CD8-positive, alpha-beta memory T cell (primary cell): ENCODE measurements at regions not wholly inside any gene's neighbourhood (a gene's known extent, or its start where the extent isn't known, plus 50 kb on each side); places are given as distances from the start of the nearest gene placed in this dataset.
"Not testable (repeated sequence)": the region's sequence is repeated elsewhere in the genome, so short reads cannot be mapped to it uniquely, and the experiment has no call there.

Source experiments
- CTCF ChIA-PET: fragments of 350-600 bp; sonication (Branson Sonifier 250); formaldehyde crosslinking; loops from one replicate; lab custom pipeline; 2021; ENCODE audit warnings: antibody characterized with exemption; lab: Charles Lee
- POLR2A ChIA-PET: fragments of 350-600 bp; sonication (Branson Sonifier 250); formaldehyde crosslinking; loops from one replicate; lab custom pipeline; 2021; ENCODE audit warnings: antibody characterized with exemption; lab: Charles Lee
- DNase-seq, 5 donors: peaks; one replicate each; pipeline versions ENCODE4 v3.0.0 to v3.0.0-alpha.2; 2020 to 2022; ENCODE audit warnings: mixed read lengths in 1 of 5
- H3K27ac ChIP-seq: one replicate; pipeline ENCODE4 v1.7.0; 2013; ENCODE audit warnings: low read depth, mild to moderate bottlenecking, low read length, moderate library complexity
- H3K27me3 ChIP-seq: 2 replicates; pipeline ENCODE4 v1.7.0; 2013; ENCODE audit warnings: low read length, mild to moderate bottlenecking; ENCODE audit not compliant: insufficient read depth, poor library complexity, severe bottlenecking
- H3K36me3 ChIP-seq: 2 replicates; pipeline ENCODE4 v1.7.0; 2013; ENCODE audit warnings: mild to moderate bottlenecking, low read length, moderate library complexity; ENCODE audit not compliant: insufficient read depth
- H3K4me1 ChIP-seq: 2 replicates; pipeline ENCODE4 v1.7.0; 2013; ENCODE audit warnings: mild to moderate bottlenecking, low read length, moderate library complexity; ENCODE audit not compliant: insufficient read depth
- H3K4me3 ChIP-seq: 2 replicates; pipeline ENCODE4 v1.7.0; 2013; ENCODE audit warnings: mild to moderate bottlenecking, low read length
- H3K9me3 ChIP-seq: 2 replicates; pipeline ENCODE4 v1.7.0; 2013; ENCODE audit warnings: mild to moderate bottlenecking, low read length
- H3K27ac Mint-ChIP-seq, 8 donors: one replicate each; pipeline ENCODE4 v1.8.0; 2020 to 2021; ENCODE audit warnings: mixed read lengths in 8 of 8, mild to moderate bottlenecking in 6 of 8, inconsistent platforms in 3 of 8, moderate library complexity in 3 of 8
- H3K27me3 Mint-ChIP-seq, 2 donors: one replicate each; pipeline ENCODE4 v1.8.0; 2020 to 2021; ENCODE audit warnings: mixed read lengths in 2 of 2, mild to moderate bottlenecking in 1 of 2, moderate library complexity in 1 of 2
- H3K36me3 Mint-ChIP-seq, 3 donors: one replicate each; pipeline ENCODE4 v1.8.0; 2020 to 2021; ENCODE audit warnings: mixed read lengths in 3 of 3, inconsistent platforms in 1 of 3, mild to moderate bottlenecking in 1 of 3
- H3K4me1 Mint-ChIP-seq, 3 donors: one replicate each; pipeline ENCODE4 v1.8.0; 2020 to 2021; ENCODE audit warnings: mixed read lengths in 3 of 3, inconsistent platforms in 1 of 3, mild to moderate bottlenecking in 1 of 3
- H3K4me3 Mint-ChIP-seq, 7 donors: one replicate each; pipeline ENCODE4 v1.8.0; 2020 to 2021; ENCODE audit warnings: mixed read lengths in 7 of 7, mild to moderate bottlenecking in 6 of 7, moderate library complexity in 4 of 7, inconsistent platforms in 2 of 7
- H3K9me3 Mint-ChIP-seq, 5 donors: one replicate each; pipeline ENCODE4 v1.8.0; 2020 to 2022; ENCODE audit warnings: mixed read lengths in 5 of 5, mild to moderate bottlenecking in 3 of 5, moderate library complexity in 2 of 5, inconsistent platforms in 1 of 5

GRCh38 chr13:66152596-66152995 lies 1077.5 kb downstream of the PCDH9 start:
- peaks cover 0 to 2% (median 0%) of the 10 kb centered on the region in 3 donors for H3K36me3 Mint-ChIP-seq
- H3K27ac ChIP-seq = no peak overlapping the region
- H3K4me3 ChIP-seq = no peak overlapping the region
- H3K4me3 Mint-ChIP-seq = no peak overlapping the region
- H3K27me3 ChIP-seq = no peaks in the 10 kb centered on the region
- peaks cover 0 to 5% (median 0%) of the 10 kb centered on the region in 3 donors for H3K4me1 Mint-ChIP-seq
- POLR2A ChIA-PET = no interaction called here
- CTCF ChIA-PET = no interaction called here
- H3K4me1 ChIP-seq = no peaks in the 10 kb centered on the region
- no peaks in the 10 kb centered on the region for H3K36me3 ChIP-seq
- no peaks in the 10 kb centered on the region for H3K27me3 Mint-ChIP-seq
- no peaks in the 10 kb centered on the region for H3K9me3 ChIP-seq
- no peak for DNase-seq
- peaks cover 0 to 33% (median 7%) of the 10 kb centered on the region in 5 donors for H3K9me3 Mint-ChIP-seq
- no peak overlapping the region for H3K27ac Mint-ChIP-seq

GRCh38 chr13:66144357-66144756 lies 1085.8 kb downstream of the PCDH9 start:
- H3K27ac ChIP-seq, CTCF ChIA-PET, H3K27ac Mint-ChIP-seq, H3K27me3 ChIP-seq, H3K27me3 Mint-ChIP-seq, H3K9me3 ChIP-seq, H3K4me3 ChIP-seq, H3K36me3 Mint-ChIP-seq, H3K4me3 Mint-ChIP-seq, H3K36me3 ChIP-seq, DNase-seq, H3K4me1 ChIP-seq, H3K4me1 Mint-ChIP-seq, POLR2A ChIA-PET: not testable (repeated sequence)
- H3K9me3 Mint-ChIP-seq = peaks cover 0 to 14% (median 6%) of the 10 kb centered on the region in 5 donors

GRCh38 chr13:66139701-66140100 lies 1090.4 kb downstream of the PCDH9 start:
- POLR2A ChIA-PET = no interaction called here
- no peak overlapping the region for H3K27ac Mint-ChIP-seq

DNA sequence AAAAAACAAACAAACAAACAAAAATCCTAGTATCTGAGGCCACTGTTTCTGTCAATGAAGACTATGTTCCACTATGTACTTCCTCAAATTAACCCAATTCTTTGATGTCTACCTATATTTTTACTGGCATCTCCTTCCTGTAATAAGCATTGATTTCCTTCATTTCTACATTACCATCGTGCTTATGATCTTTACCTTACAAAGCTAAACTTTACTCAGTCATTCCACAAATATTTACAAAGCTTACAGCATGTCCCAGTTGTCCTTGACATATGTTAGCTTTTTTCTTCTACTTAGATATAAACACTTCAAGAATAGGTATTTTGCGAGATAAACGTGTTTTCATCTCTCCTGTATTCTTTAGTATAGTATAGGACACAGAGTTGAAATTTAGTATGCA lies 1090.9 kb downstream of the PCDH9 start:
- H3K27me3 ChIP-seq = no peaks in the 10 kb centered on the region
- no peaks in the 10 kb centered on the region for H3K4me1 ChIP-seq
- CTCF ChIA-PET = no interaction called here
- no peaks in the 10 kb centered on the region for H3K36me3 ChIP-seq
- no peak overlapping the region for H3K4me3 ChIP-seq
- no peak for DNase-seq
- Mint-ChIP-seq H3K27ac (no peak overlapping the region), H3K36me3 (no peaks in the 10 kb centered on the region), H3K4me3 (no peak overlapping the region), H3K4me1 (no peaks in the 10 kb centered on the region), H3K9me3 (peaks cover 0 to 13% (median 2%) of the 10 kb centered on the region in 5 donors), H3K27me3 (no peaks in the 10 kb centered on the region)
- H3K9me3 ChIP-seq = no peaks in the 10 kb centered on the region
- H3K27ac ChIP-seq = no peak overlapping the region
- POLR2A ChIA-PET = no interaction called here

More at GRCh38 chr13:66139701-66140100, 1090.4 kb downstream of the PCDH9 start:
- H3K9me3 ChIP-seq = no peaks in the 10 kb centered on the region
- no peaks in the 10 kb centered on the region for H3K36me3 ChIP-seq
- no peaks in the 10 kb centered on the region for H3K27me3 Mint-ChIP-seq
- CTCF ChIA-PET = no interaction called here
- no peaks in the 10 kb centered on the region for H3K4me1 Mint-ChIP-seq
- no peaks in the 10 kb centered on the region for H3K27me3 ChIP-seq
- H3K9me3 Mint-ChIP-seq = peaks cover 0 to 13% (median 2%) of the 10 kb centered on the region in 5 donors
- H3K27ac ChIP-seq = no peak overlapping the region
- no peaks in the 10 kb centered on the region for H3K4me1 ChIP-seq
- no peaks in the 10 kb centered on the region for H3K36me3 Mint-ChIP-seq
- no peak overlapping the region for H3K4me3 Mint-ChIP-seq
- DNase-seq = no peak
- H3K4me3 ChIP-seq = no peak overlapping the region

- no peaks in the 10 kb centered on the region for H3K27me3 Mint-ChIP-seq
- ChIA-PET POLR2A (no interaction called here), CTCF (no interaction called here)
- H3K4me3 Mint-ChIP-seq = no peak overlapping the region
- H3K4me3 ChIP-seq = no peak overlapping the region
- no peaks in the 10 kb centered on the region for H3K36me3 Mint-ChIP-seq
- no peak overlapping the region for H3K27ac Mint-ChIP-seq
- H3K36me3 ChIP-seq = no peaks in the 10 kb centered on the region
- H3K27ac ChIP-seq = no peak overlapping the region
- H3K4me1 ChIP-seq = no peaks in the 10 kb centered on the region
- no peaks in the 10 kb centered on the region for H3K4me1 Mint-ChIP-seq
- H3K9me3 Mint-ChIP-seq = peaks cover 0 to 13% (median 2%) of the 10 kb centered on the region in 5 donors
- H3K9me3 ChIP-seq = no peaks in the 10 kb centered on the region
- no peaks in the 10 kb centered on the region for H3K27me3 ChIP-seq
- DNase-seq = no peak
Measured at GRCh38 chr13:66138172-66138811, 1091.8 kb downstream of the PCDH9 start.

DNA sequence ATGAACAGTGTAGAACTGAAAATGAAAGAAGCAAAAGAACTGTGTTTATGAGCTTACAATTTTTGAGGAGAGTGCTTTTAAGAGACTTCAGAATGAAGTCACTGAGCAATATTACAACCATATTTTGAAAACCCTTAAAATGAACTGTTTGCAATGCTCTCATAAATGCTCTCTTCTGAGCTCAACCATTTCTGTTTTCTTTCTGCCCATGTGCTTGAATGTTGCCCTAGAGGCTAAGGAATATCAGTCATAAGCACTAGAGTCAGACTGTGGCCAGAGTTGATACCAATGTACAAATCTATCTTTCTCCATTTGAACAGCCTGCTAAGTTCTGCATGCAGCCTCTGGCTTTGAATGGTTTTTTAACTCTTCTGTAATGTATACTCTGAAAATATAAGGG lies 1092.8 kb downstream of the PCDH9 start:
- POLR2A ChIA-PET = no interaction called here
- H3K27ac Mint-ChIP-seq = no peak overlapping the region

GRCh38 chr13:66128692-66129269 lies 1101.4 kb downstream of the PCDH9 start:
- no peaks in the 10 kb centered on the region for H3K27me3 Mint-ChIP-seq
- no peaks in the 10 kb centered on the region for H3K9me3 ChIP-seq
- no peak overlapping the region for H3K27ac Mint-ChIP-seq
- no peaks in the 10 kb centered on the region for H3K36me3 Mint-ChIP-seq
- H3K4me3 Mint-ChIP-seq = no peak overlapping the region
- H3K36me3 ChIP-seq = no peaks in the 10 kb centered on the region
- no peak overlapping the region for H3K4me3 ChIP-seq
- no peaks in the 10 kb centered on the region for H3K4me1 Mint-ChIP-seq
- POLR2A ChIA-PET = no interaction called here
- CTCF ChIA-PET = no interaction called here
- no peak overlapping the region for H3K27ac ChIP-seq
- H3K4me1 ChIP-seq = no peaks in the 10 kb centered on the region
- peaks cover 0 to 18% (median 0%) of the 10 kb centered on the region in 5 donors for H3K9me3 Mint-ChIP-seq
- no peak for DNase-seq
- H3K27me3 ChIP-seq = no peaks in the 10 kb centered on the region

More for the DNA sequence above, 1092.8 kb downstream of the PCDH9 start:
- Mint-ChIP-seq H3K4me3 (no peak overlapping the region), H3K27me3 (no peaks in the 10 kb centered on the region), H3K9me3 (peaks cover 0 to 8% (median 0%) of the 10 kb centered on the region in 5 donors), H3K36me3 (no peaks in the 10 kb centered on the region), H3K4me1 (no peaks in the 10 kb centered on the region)
- H3K9me3 ChIP-seq = no peaks in the 10 kb centered on the region
- H3K36me3 ChIP-seq = no peaks in the 10 kb centered on the region
- H3K27me3 ChIP-seq = no peaks in the 10 kb centered on the region
- CTCF ChIA-PET = no interaction called here
- no peak for DNase-seq
- no peak overlapping the region for H3K4me3 ChIP-seq
- no peaks in the 10 kb centered on the region for H3K4me1 ChIP-seq
- H3K27ac ChIP-seq = no peak overlapping the region

DNA sequence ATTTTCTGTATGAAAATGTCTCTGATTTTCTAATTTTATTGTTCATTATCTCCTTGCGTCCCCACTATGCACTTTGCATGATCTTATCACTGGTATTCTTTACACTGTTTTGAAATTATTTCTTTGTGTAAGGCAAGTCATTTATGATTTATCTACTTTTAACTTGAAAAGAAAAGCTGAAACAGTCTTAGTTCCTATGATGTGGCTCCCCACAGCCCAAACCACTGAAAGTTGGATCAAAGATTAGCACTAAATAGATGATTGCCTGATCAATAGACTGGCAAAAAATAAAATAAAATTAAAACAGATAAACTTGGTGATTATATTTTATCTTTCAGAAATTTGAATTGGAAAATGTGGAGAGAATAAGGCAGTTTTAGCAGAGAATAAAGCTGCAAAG lies 1101.9 kb downstream of the PCDH9 start:
- Histone ChIP-seq H3K27me3 (no peaks in the 10 kb centered on the region), H3K9me3 (no peaks in the 10 kb centered on the region), H3K36me3 (no peaks in the 10 kb centered on the region), H3K27ac (no peak overlapping the region), H3K4me1 (no peaks in the 10 kb centered on the region), H3K4me3 (no peak overlapping the region)
- DNase-seq = no peak
- Mint-ChIP-seq H3K9me3 (peaks cover 0 to 18% (median 0%) of the 10 kb centered on the region in 5 donors), H3K36me3 (no peaks in the 10 kb centered on the region), H3K27me3 (no peaks in the 10 kb centered on the region), H3K27ac (no peak overlapping the region), H3K4me1 (no peaks in the 10 kb centered on the region), H3K4me3 (no peak overlapping the region)
- ChIA-PET CTCF (no interaction called here), POLR2A (no interaction called here)
